ENCODE measurements at regions not wholly inside any gene's neighbourhood (a gene's known extent, or its start where the extent isn't known, plus 50 kb on each side); places are given as distances from the start of the nearest gene placed in this dataset.

DNA sequence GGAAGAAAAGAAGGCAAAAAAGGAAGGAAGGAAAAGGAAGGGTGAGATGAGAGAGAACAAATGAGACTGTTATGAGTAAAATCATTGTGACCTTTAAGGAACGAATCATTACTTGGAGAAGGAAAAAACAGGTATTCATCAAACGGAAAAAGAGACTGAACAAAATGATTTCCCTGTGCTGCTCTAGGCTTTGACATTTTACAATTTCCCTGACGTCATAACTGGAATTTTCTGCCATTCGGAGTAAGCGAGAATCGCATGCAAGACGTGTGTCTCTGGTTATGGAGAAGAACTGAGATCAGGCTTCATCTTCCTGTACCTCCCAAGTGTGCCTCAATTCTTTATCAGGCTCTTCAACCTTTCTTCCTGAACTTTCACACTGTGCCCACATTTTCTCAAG is 534.7 kb upstream of the KLHL29 start:
- TF ChIP-seq, protein P1, sequence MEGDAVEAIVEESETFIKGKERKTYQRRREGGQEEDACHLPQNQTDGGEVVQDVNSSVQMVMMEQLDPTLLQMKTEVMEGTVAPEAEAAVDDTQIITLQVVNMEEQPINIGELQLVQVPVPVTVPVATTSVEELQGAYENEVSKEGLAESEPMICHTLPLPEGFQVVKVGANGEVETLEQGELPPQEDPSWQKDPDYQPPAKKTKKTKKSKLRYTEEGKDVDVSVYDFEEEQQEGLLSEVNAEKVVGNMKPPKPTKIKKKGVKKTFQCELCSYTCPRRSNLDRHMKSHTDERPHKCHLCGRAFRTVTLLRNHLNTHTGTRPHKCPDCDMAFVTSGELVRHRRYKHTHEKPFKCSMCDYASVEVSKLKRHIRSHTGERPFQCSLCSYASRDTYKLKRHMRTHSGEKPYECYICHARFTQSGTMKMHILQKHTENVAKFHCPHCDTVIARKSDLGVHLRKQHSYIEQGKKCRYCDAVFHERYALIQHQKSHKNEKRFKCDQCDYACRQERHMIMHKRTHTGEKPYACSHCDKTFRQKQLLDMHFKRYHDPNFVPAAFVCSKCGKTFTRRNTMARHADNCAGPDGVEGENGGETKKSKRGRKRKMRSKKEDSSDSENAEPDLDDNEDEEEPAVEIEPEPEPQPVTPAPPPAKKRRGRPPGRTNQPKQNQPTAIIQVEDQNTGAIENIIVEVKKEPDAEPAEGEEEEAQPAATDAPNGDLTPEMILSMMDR (IDR thresholded peaks at IDR 0.05), result no peak
- no peak for TF ChIP-seq EZH2 (IDR thresholded peaks at IDR 0.05)
